ENCODE measurements at regions not wholly inside any gene's neighbourhood (a gene's known extent, or its start where the extent isn't known, plus 50 kb on each side); places are given as distances from the start of the nearest gene placed in this dataset.

DNA sequence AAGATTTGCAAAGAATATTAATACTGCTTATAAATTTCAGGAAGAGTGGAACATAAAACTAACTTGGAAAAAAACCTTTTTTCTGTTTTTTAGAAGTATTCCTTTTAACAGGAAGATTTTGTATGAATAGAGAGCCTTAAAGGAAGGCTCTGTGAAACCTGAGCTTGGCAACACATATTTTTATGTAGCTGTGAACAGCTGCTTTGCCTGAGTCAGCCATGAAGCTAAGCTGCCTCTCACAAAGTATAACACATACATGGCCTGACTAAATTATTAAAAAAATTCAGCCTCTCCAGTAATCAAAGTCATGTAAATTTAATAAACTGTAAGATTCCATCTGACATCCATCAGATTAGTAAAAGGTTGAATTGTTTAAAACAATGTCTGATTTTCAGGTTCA lies 547.5 kb downstream of the ELAVL2 start:
- no peaks in the 10 kb centered on the region for H3K4me1 ChIP-seq (ENCODE audit: control insufficient read depth, insufficient read depth, low read length, poor library complexity, severe bottlenecking)
- H3K36me3 ChIP-seq (ENCODE audit: control insufficient read depth, insufficient read depth, low read length), result no peaks in the 10 kb centered on the region
- no peak overlapping the region for H3K27ac ChIP-seq (ENCODE audit: low read depth, low read length, severe bottlenecking)
- H3K9me3 ChIP-seq (ENCODE audit: control insufficient read depth, low read length), result no peaks in the 10 kb centered on the region
- H3K4me3 ChIP-seq (ENCODE audit: extremely low read depth, insufficient read depth, low read length, poor library complexity, severe bottlenecking), result no peak overlapping the region

DNA sequence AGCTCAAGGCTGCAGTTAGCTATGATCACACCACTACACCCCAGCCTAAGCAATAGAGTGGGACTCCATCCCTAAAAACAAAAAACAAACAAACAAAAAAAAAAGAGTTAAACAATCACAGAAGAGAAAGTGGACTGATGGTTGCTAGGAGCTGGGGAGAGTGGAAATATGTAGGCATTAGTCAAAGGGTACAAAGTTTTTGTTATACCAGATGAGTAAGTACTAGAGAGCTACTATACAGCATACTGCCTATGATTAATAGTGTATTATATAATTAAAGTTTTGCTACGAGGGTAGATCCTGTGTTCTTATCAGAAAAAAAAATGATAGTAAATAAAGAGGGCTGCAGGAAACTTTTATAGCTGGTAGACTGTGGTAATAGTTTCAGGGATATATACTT lies 538.6 kb downstream of the ELAVL2 start:
- Histone ChIP-seq H3K9me3 (ENCODE audit: control insufficient read depth, low read length) (no peaks in the 10 kb centered on the region), H3K4me1 (ENCODE audit: control insufficient read depth, insufficient read depth, low read length, poor library complexity, severe bottlenecking) (no peaks in the 10 kb centered on the region), H3K27ac (ENCODE audit: low read depth, low read length, severe bottlenecking) (no peak overlapping the region), H3K36me3 (ENCODE audit: control insufficient read depth, insufficient read depth, low read length) (no peaks in the 10 kb centered on the region), H3K4me3 (ENCODE audit: extremely low read depth, insufficient read depth, low read length, poor library complexity, severe bottlenecking) (no peak overlapping the region)
- no CpG with 5 or more reads among the region's 1 CpG for WGBS, 2 experiments (ENCODE audit: insufficient coverage in 2 of 2)

DNA sequence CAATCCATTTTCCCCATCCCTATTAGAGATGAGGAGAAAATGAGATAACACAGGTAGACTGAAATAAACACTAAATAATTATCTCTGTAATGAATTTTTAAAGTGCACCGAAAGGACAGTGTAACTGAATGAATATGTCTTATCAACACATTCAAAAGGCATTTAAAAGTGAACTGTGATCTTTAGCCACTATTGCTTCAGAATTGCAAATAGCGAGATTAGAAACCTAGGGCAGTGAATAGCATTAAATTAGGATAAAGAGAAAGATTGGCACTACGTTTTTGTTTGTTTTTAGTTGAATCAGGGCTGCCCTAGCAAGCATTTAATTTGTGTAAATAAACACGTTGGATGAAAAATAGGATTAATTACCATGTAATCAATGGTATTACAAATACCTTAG lies 537.5 kb downstream of the ELAVL2 start:
- Histone ChIP-seq H3K9me3 (ENCODE audit: control insufficient read depth, low read length) (no peaks in the 10 kb centered on the region), H3K4me3 (ENCODE audit: extremely low read depth, insufficient read depth, low read length, poor library complexity, severe bottlenecking) (no peak overlapping the region), H3K27ac (ENCODE audit: low read depth, low read length, severe bottlenecking) (no peak overlapping the region), H3K4me1 (ENCODE audit: control insufficient read depth, insufficient read depth, low read length, poor library complexity, severe bottlenecking) (no peaks in the 10 kb centered on the region), H3K36me3 (ENCODE audit: control insufficient read depth, insufficient read depth, low read length) (no peaks in the 10 kb centered on the region)
- WGBS, 2 experiments (ENCODE audit: insufficient coverage in 2 of 2), result 79 to 100% methylated on average over 1 to 2 of the region's 4 CpGs

- no peaks in the 10 kb centered on the region for H3K4me1 ChIP-seq (ENCODE audit: control insufficient read depth, insufficient read depth, low read length, poor library complexity, severe bottlenecking)
- H3K9me3 ChIP-seq (ENCODE audit: control insufficient read depth, low read length), result no peaks in the 10 kb centered on the region
- no peak overlapping the region for H3K27ac ChIP-seq (ENCODE audit: low read depth, low read length, severe bottlenecking)
- 60 to 100% methylated on average over 1 to 3 of the region's 4 CpGs for WGBS, 2 experiments (ENCODE audit: insufficient coverage in 2 of 2)
- H3K36me3 ChIP-seq (ENCODE audit: control insufficient read depth, insufficient read depth, low read length), result no peaks in the 10 kb centered on the region
- H3K4me3 ChIP-seq (ENCODE audit: extremely low read depth, insufficient read depth, low read length, poor library complexity, severe bottlenecking), result no peak overlapping the region
Measured at GRCh38 chr9:23290973-23291372, 535.1 kb downstream of the ELAVL2 start.

DNA sequence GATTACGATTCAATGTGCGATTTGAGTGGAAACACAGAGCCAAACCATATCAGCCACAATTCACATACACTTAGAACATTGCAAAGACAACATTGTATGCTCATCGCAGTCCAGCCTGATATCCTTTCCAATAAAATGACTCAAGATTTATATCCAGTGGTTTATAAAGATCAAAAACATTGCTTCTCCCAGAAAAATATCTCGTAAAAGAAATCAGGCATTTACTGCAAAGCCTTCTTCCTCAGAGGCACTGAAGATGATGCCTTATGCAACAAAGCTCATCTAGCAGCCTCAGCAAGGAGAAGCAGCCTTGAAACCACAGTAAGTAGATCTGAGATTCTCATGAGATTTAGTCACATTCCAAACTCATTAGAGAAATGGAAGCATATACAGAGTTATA lies 523.8 kb downstream of the ELAVL2 start:
- WGBS, 2 experiments (ENCODE audit: insufficient coverage in 2 of 2), result 89 to 91% methylated on average over 4 of the region's 4 CpGs
- no peaks in the 10 kb centered on the region for H3K36me3 ChIP-seq (ENCODE audit: control insufficient read depth, insufficient read depth, low read length)
- no peak overlapping the region for H3K4me3 ChIP-seq (ENCODE audit: extremely low read depth, insufficient read depth, low read length, poor library complexity, severe bottlenecking)
- no peaks in the 10 kb centered on the region for H3K9me3 ChIP-seq (ENCODE audit: control insufficient read depth, low read length)
- no peak overlapping the region for H3K27ac ChIP-seq (ENCODE audit: low read depth, low read length, severe bottlenecking)
- no peaks in the 10 kb centered on the region for H3K4me1 ChIP-seq (ENCODE audit: control insufficient read depth, insufficient read depth, low read length, poor library complexity, severe bottlenecking)

DNA sequence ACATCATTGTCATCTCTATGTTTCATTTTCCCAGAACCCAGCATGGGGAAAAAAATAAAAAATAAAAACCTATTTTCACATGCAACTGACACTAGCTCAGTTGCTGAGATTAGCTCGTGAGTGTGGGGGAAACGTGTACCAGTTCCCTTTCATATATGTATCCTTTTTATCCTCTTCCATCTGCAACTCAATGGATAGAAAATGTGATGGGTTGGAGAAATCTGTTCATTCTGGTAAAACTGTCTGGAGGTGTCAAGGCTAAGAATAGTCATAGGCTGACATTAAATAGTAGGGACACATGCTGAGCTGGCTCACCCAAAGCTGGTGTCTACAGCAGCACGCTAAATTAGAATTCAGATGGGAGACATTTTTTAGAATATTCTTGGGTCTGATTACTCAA lies 519.3 kb downstream of the ELAVL2 start:
- Histone ChIP-seq H3K4me1 (ENCODE audit: control insufficient read depth, insufficient read depth, low read length, poor library complexity, severe bottlenecking) (no peaks in the 10 kb centered on the region), H3K36me3 (ENCODE audit: control insufficient read depth, insufficient read depth, low read length) (no peaks in the 10 kb centered on the region), H3K27ac (ENCODE audit: low read depth, low read length, severe bottlenecking) (no peak overlapping the region), H3K4me3 (ENCODE audit: extremely low read depth, insufficient read depth, low read length, poor library complexity, severe bottlenecking) (no peak overlapping the region), H3K9me3 (ENCODE audit: control insufficient read depth, low read length) (no peaks in the 10 kb centered on the region)
- 100% methylated on average over 1 of the region's 3 CpGs; no CpG with 5 or more reads in 1 of the 2 experiments for WGBS, 2 experiments (ENCODE audit: insufficient coverage in 2 of 2)

GRCh38 chr9:23307731-23308513 lies 518.1 kb downstream of the ELAVL2 start:
- Histone ChIP-seq H3K27ac (ENCODE audit: low read depth, low read length, severe bottlenecking) (no peak overlapping the region), H3K36me3 (ENCODE audit: control insufficient read depth, insufficient read depth, low read length) (no peaks in the 10 kb centered on the region), H3K4me1 (ENCODE audit: control insufficient read depth, insufficient read depth, low read length, poor library complexity, severe bottlenecking) (no peaks in the 10 kb centered on the region), H3K4me3 (ENCODE audit: extremely low read depth, insufficient read depth, low read length, poor library complexity, severe bottlenecking) (no peak overlapping the region), H3K9me3 (ENCODE audit: control insufficient read depth, low read length) (no peaks in the 10 kb centered on the region)
- 90 to 97% methylated on average over 3 of the region's 5 CpGs for WGBS, 2 experiments (ENCODE audit: insufficient coverage in 2 of 2)

DNA sequence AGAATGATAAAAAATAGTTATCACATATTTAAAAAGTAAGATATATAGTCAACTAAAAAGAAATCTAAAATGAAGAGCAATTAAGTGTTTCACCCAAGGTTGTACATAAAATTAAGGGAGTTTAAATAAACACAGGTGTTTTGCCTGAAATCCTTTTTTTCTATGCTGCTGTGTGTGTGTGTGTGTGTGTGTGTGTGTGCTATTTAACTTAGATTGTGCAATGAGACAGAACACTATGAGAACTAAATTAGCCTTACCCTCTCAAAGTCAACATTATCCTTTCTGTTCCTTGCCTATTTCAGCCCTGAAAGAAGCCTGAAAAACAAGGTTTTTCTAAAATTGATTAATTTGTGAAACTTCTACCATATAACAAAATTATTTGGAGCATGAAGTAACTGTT lies 516.2 kb downstream of the ELAVL2 start:
- Histone ChIP-seq H3K27ac (ENCODE audit: low read depth, low read length, severe bottlenecking) (no peak overlapping the region), H3K4me1 (ENCODE audit: control insufficient read depth, insufficient read depth, low read length, poor library complexity, severe bottlenecking) (no peaks in the 10 kb centered on the region), H3K9me3 (ENCODE audit: control insufficient read depth, low read length) (no peaks in the 10 kb centered on the region), H3K36me3 (ENCODE audit: control insufficient read depth, insufficient read depth, low read length) (no peaks in the 10 kb centered on the region), H3K4me3 (ENCODE audit: extremely low read depth, insufficient read depth, low read length, poor library complexity, severe bottlenecking) (no peak overlapping the region)

DNA sequence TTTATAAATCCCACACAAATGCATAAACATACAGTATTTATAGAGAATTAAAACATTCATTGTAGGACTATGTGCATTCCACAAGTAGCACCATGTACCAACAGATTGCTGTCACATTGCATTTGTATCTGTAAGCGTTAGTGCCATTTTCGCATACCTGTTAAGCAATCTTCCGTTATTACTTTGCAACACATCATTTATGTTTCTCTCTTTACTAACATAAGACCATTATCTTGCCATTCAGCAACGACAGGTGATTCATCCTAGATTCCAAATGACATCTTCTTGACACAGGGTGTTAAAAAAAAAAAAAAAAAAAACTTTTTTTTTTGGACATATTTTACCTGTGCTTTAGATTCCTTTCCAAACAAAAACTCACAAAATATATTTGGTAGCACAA lies 511.8 kb downstream of the ELAVL2 start:
- no peaks in the 10 kb centered on the region for H3K9me3 ChIP-seq (ENCODE audit: control insufficient read depth, low read length)
- no peaks in the 10 kb centered on the region for H3K4me1 ChIP-seq (ENCODE audit: control insufficient read depth, insufficient read depth, low read length, poor library complexity, severe bottlenecking)
- no peak overlapping the region for H3K4me3 ChIP-seq (ENCODE audit: extremely low read depth, insufficient read depth, low read length, poor library complexity, severe bottlenecking)
- WGBS, 2 experiments (ENCODE audit: insufficient coverage in 2 of 2), result 91 to 100% methylated on average over 3 of the region's 4 CpGs
- no peaks in the 10 kb centered on the region for H3K36me3 ChIP-seq (ENCODE audit: control insufficient read depth, insufficient read depth, low read length)
- H3K27ac ChIP-seq (ENCODE audit: low read depth, low read length, severe bottlenecking), result no peak overlapping the region

DNA sequence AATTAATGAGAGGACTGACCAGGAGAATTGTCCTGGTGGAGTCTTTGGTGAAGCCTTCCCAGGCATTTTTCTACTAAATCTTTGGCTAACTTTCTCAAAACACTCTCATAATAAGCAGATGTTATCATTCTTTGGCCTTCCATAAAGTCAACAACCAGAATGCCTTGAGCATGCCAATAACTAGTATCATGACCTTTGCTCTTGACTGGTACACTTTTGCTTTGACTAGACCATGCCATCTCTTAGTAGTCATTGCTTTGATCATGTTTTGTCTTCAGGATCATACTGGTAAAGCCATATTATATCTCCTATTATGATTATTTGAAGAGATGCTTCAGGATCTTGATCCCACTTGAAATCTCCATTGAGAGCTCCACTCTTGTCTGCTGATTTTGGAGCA lies 506.9 kb downstream of the ELAVL2 start:
- Histone ChIP-seq H3K4me1 (ENCODE audit: control insufficient read depth, insufficient read depth, low read length, poor library complexity, severe bottlenecking) (no peaks in the 10 kb centered on the region), H3K36me3 (ENCODE audit: control insufficient read depth, insufficient read depth, low read length) (no peaks in the 10 kb centered on the region), H3K27ac (ENCODE audit: low read depth, low read length, severe bottlenecking) (no peak overlapping the region), H3K9me3 (ENCODE audit: control insufficient read depth, low read length) (no peaks in the 10 kb centered on the region), H3K4me3 (ENCODE audit: extremely low read depth, insufficient read depth, low read length, poor library complexity, severe bottlenecking) (no peak overlapping the region)

GRCh38 chr9:23321049-23321448 lies 505.0 kb downstream of the ELAVL2 start:
- 100% methylated on average over 2 of the region's 2 CpGs; no CpG with 5 or more reads in 1 of the 2 experiments for WGBS, 2 experiments (ENCODE audit: insufficient coverage in 2 of 2)
- Histone ChIP-seq H3K27ac (ENCODE audit: low read depth, low read length, severe bottlenecking) (no peak overlapping the region), H3K4me3 (ENCODE audit: extremely low read depth, insufficient read depth, low read length, poor library complexity, severe bottlenecking) (no peak overlapping the region), H3K36me3 (ENCODE audit: control insufficient read depth, insufficient read depth, low read length) (no peaks in the 10 kb centered on the region), H3K9me3 (ENCODE audit: control insufficient read depth, low read length) (no peaks in the 10 kb centered on the region), H3K4me1 (ENCODE audit: control insufficient read depth, insufficient read depth, low read length, poor library complexity, severe bottlenecking) (no peaks in the 10 kb centered on the region)
